HG03064 (cell line): ENCODE measurements at regions not wholly inside any gene's neighbourhood (a gene's known extent, or its start where the extent isn't known, plus 50 kb on each side); places are given as distances from the start of the nearest gene placed in this dataset.
A peak's percentile ranks its signal among the peaks of the same experiment; 100 is the strongest.

ENCODE experiments used
- ATAC-seq: cut with Tn5 transposase; IDR thresholded peaks from one replicate; pipeline ENCODE4 v1.9.1; 2021; ENCODE audit warnings: low read depth; ENCODE audit not compliant: unreplicated experiment

DNA sequence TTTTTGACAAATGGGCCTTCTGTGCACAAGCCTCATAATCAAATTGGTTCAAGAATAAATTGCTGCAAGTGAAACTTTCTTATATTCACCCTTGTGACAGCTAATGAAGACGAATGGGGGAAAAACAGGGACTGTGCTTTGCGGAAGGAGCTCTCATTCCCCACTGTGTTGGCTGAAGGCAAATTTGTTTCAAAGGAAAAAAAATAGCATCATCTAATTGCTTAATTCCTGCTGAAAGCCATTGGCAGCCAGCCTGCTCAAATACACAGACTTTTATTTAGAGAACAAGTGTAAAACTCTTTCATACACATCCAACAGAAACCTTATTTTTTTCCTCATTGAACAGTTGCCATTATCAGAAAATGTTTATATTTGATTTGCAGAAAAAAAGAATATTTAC is 172.3 kb downstream of the ARL6IP6 start:
- ATAC-seq: no peak

DNA sequence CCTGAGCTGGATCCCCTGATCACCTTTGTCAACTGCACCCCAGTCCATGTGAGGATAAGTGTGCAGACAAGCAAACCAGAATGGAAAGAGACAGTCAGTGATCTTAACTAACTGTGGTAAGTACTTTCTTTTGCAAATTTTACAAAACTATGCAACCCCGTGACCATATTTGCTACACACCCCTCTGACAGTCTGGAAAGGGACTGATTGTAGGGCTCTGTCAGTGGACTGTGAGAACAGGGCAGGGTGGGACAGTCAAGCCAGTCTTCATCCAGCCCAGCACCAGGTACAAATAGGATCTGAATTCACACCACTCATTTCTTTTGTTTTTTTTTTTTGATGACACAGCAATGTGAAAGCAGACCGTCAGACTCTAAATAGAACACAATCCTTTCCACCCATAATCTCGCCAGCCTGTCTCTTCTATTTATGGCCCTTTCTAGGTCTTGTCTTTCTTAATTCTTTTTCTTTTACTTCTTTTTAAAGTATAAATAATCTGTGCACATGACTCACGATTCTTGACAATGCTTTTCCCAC is 165.6 kb downstream of the ARL6IP6 start:
- ATAC-seq: no peak

DNA sequence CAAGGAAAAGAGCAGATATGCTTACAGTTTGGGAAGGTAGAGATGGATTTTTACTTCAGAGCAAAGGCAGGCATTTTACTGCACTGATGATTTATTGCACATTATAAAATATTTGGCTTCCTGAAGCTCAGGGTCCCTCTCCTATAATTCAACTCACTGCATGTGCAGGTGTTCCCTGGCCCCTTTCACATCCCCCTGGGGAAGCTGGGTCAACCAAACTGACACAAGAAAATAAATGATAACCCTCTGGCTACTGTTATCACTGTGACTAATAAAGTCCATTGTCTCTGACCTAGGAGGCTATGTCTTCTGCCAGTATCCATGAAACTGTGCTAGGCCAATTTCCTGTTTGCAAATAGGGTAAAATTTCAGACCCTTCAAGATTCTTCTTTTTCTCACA is 163.1 kb downstream of the ARL6IP6 start:
- ATAC-seq: no peak

DNA sequence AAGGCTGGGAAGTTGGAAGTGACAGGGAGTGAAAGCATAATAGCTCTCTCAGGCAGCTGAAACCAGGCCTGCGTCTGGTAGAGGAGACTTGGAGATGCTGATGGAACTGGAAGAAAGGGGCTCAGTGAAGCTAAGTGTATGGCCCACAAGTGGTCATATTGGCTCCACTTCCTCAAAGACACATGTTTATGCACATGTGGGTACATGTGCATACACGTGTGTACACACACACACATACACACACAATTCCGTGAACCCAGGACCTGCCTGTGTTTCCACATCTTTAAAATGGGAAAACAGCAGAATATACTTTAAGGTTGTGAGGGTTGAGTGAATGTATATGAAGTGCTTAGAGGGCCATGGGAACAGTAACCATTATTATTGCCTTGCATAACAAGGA is 160.9 kb downstream of the ARL6IP6 start:
- ATAC-seq: no peak

DNA sequence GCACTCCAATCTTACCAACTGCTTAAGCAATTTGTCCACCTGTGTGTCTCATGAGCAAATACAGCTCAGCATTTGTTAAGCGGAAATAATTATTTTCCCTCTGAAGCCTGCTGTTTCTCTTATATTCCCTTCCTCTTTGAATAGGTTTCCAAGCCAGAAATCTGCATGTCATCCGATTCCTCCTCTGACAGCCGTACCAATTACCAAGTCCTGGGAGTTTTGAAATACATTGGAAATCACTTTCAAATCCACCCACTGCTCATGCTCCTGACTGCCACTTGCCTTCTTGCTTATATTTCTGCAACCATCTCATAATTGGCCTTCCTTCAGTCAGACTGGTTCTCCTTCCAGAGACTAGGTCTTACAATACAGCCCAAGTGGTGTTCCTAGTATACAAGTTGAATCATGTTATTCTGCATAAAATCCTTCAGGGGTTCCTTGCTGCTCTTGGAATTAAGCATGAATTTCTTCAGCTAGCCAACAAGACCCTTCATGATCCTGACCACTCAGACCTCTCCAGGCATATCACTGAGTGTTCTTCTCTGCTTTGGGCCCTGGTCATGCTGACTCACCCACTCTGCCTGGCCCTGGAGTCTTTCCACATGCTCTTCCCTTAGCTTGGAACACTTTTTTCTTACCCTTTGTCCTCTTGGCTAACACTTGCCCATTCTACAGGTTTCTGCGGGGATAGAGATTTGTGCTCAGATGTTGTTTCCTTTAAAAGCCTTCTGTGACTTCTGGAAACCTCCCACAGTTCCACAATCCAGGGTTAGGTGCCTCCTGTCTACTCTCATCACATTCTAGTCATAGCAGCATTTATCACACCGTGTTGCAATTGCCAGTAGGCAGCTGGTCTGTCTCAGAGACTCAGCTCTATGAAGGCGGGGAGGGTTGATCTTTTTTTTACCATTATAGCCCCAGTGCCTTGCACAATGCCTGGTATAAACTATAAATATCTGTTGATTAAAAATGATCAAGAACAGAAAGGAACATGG is 157.6 kb downstream of the ARL6IP6 start:
- ATAC-seq: no peak

DNA sequence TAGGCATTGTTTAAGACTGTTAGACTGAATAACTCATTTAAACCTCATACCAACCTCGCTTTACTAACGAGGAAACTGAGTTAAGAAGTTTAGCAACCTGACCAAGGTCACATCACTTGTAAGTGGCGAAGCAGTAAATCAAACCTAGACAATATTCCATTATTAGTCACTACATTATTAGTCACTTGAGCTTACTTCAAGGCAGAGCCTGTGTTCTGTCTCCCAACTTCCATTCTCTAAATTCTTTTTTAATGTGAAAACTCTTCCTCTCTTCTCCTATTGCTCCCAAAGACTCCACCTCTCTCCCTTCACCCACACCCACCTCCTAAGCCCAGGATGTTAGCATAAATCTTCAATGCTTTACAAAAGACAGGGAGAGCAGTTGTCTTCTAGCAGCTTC is 156.5 kb downstream of the ARL6IP6 start:
- no peak for ATAC-seq

DNA sequence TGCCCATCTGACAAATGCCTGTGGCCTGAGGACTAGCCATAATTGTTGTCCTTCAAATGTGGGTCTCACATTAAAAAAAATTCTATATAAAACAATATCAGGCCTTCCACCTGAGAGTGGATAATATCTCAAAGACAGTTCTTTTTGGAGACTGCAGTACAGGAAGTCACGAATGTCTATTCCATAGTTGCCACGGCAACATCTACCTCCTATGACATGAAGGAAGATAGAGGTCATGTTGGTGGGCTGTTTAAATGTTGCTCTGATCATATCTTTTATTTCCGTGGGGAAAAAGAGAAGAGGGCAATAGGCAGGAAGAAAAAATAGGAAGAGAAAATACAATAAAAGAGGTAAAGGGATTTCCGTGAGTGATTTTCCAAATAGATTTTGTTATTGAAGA is 151.8 kb downstream of the ARL6IP6 start:
- ATAC-seq: no peak

DNA sequence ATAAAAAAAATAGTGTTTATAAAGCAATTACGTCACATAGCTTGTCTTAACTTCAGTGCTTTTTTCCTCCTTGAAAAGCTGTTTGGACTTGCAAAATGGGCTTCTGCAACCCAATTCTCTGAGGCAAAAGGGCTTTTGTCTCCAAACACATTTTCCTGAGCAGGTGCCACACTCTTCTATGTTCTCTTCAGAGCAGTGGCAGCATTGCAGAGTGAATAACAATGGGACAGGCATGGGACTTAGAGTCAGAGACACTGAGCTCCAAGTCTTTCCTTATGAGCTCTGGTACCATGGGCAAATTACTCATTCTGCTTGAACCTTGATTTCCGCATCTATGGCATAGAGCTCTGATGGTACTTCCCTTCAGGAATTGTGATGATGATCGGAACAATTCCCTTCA is 149.0 kb downstream of the ARL6IP6 start:
- no peak for ATAC-seq

DNA sequence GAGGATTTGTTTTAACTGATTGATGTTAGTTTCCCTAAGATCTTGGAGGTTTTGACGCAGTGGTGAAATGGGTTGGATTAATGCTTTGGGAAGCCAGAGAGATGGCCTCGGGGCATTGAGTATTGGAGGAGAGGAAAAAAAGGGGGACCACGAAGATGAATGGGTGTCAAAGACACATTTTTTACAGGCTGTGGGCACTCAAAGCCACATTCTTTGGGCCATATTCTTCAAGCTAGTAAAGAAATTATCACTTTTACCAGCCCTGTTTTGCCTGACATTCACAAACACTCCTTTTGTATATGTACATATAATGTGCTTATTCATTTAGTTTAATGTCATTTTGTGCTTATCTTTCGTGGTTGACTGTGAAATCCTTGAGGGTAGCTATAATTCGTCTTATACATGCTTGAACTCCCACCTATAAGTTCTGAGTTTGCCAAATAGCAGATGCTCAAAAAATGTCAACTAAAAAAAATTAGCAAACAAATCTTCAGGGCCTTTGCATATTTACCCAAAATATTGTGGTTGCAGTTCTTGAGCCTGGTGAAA is 146.3 kb downstream of the ARL6IP6 start:
- ATAC-seq: no peak

DNA sequence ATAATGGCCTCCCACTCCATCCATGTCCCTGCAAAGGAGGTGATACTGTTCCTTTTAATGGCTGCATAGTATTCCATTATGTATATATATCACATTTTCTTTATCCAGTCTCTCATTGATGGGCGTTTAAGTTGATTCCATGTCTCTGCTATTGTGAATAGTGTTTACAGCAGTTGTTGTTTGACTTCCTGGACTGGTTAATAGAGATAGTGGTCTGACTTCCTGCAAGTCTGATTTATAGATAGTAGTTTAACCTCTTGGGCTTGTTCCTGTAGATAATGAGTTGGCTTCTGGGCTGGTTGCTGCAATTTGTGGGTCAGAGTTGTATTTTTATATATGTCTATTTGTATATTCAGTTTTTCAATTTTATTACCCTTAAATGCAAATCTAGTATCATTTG is 145.4 kb downstream of the ARL6IP6 start:
- ATAC-seq: no peak

DNA sequence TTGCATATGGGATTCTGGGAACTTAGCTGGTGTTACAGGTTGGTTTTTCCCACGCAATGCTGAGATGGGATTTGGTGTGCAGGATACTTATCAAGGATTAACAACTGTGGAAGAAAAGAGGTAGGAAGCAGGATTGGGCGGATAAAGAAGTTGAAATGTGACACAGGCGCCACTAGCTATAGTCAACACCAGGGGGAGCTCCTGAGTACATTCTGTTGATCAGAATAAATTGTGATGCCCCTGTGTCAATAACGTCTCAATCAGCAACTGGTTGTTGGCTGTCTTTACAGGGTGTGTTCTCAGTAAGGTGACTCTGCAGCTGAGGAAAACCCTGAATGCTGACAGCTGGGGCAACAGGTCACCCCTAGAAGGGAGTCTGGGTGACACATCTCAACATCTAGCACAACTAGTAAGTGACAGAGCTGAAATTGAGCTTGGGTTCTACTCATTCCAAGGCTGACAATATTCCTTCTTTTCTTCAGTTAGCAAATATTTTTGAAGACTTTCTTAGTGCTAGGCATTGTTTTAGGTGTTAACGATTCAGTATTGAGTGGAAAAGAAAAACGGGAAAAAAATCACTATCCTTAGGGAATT is 143.0 kb downstream of the ARL6IP6 start:
- ATAC-seq: peak; percentile 61

DNA sequence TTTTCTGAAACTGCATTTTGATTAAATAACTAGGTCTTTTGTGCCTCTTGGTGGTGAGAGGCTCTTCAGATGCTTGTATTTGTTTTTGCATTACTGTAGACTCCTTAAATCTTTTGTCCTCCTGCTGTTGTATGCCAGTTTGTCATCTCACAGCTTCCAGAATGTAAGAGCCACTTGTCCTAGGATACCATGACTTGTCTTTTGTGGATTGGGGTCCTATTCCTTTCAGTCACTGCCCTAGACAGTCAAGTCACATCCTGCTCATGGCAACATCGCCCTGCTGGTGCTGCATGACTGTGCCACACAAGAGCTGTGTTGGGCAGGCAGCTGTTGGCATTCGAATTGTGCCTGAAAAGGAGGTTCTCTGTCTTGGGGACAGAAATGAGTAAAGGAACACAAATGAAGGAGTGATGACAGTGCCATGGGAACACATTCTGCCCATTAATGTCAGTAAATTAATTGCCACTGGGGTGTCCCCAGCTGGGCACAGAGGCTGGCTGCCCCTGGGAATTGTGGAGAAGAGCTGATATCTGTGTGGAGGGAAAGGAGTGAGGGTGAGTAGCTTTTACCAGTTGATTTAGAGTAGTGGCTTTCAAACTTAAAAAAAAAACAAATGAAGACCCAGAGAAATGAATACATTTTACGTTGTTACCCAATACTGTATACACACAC is 140.3 kb downstream of the ARL6IP6 start:
- ATAC-seq: no peak

DNA sequence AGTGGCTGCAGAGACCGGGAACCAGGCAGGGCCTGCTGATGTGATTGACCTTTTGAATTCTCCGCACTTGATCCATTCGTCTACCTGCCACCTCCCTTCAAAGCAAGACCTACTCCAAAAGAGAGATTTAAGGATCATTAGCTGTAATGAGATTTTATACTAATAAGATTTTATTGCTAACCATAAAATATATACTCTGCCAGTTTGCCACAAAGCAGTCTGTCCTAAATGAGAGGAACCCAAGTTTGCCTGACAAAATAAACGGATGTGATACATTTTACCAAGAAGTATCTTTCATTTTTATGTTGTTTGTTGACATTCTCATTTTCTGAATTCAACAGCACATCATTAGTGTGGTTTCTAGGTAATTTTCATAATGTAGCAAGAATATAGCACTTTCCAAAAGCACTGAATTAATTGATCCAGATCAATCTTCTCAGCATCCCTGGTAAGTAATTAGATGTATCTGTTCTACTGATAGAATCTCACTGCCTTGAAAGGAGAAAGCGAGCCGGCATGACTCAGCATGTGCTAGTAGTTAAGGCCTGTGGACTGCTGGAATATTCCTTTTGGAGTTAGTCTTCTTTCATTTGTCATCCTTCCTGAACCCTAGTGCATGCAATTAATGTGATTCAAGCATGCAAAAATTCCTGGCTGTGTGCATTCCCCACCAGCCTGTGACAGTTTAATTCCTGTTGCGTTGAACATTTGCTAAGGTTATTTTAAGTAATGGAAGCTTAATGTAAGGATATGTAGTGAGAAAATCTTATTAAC is 128.5 kb downstream of the ARL6IP6 start:
- ATAC-seq: no peak

DNA sequence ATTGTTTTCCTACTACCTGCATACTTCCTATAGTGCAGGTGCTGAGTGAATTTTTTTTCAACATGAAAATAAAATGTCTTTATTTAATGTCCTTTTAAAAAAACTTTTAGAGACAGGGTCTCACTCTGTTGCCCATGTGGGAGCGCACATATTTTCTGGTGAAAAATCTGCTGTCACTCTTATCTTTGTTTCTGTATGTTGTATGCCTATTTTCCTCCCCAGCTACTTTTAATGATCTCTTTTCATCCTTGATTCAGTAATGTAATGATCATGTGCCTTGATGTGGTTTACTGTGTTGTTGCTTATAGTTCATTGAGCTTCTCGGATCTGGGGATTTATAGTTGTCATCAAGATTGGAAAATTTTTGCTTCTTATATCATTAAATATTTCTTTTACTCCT is 117.3 kb downstream of the ARL6IP6 start:
- no peak for ATAC-seq

DNA sequence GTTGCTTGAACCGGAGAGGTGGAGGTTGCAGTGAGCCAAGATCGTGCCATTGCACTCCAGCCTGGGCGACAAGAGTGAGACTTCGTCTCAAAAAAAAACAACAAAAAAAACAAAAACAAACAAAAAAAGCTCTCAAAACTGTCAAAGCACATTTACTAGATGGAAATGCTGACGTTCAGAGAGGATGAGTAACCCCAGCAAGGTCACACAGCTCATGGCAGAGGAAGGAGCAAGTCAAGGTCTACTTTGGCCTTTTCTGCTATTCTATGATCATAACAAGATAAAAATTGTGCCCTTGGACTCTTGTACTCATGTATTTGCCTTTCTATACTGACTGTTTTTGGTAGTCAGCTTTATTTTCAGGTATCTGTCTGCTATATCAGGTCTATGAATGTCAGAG is 109.5 kb downstream of the ARL6IP6 start:
- ATAC-seq: no peak

DNA sequence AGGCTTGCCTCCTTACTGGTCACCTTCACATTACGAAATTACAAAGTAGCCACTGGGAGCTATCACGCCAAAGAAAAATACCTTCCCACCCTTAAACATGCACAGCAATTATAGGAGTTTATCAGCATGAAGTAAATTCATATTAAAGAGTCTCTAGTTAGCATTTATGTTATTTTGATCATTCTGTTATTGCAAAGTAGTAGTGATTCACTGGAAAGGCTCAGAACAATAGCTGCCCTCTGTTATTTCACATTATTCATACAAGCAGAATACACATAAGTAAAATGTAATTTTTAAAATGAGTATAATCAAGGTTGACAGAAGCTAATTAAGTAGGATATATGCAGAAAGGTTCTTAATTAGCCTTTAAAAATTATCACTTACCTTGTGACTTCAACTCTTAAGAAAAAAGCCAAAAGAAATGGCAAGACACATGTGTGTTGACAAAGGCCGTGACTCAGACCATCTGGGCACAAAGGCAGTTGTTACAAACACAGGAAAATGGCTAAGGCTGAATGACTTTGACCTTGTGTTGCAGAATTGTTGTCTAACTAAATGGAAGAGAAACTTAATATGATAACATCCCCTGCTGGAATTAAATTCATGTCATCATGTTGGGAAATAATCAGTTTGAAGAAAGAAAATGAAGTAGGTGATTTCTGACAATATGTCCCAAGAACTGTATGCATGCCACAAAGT is 108.3 kb downstream of the ARL6IP6 start:
- ATAC-seq: no peak

DNA sequence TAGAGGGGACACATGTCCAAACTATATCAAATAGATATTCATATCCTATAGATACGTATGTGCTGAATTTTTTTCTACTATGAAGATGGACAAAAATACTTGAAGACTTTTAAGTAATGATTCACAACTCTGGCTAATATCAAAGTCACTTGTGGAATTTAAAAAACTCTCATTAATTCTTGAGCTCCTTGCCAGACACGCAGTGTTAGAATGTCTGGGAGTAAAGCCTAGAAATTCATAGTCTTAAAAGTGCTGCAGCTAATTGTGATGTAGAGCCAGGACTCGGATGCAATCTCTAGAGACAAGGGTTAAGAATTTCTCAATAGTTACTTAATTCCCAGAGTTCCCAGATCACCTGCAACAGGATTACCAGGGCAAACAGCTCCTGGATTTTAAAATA is 107.4 kb downstream of the ARL6IP6 start:
- no peak for ATAC-seq

DNA sequence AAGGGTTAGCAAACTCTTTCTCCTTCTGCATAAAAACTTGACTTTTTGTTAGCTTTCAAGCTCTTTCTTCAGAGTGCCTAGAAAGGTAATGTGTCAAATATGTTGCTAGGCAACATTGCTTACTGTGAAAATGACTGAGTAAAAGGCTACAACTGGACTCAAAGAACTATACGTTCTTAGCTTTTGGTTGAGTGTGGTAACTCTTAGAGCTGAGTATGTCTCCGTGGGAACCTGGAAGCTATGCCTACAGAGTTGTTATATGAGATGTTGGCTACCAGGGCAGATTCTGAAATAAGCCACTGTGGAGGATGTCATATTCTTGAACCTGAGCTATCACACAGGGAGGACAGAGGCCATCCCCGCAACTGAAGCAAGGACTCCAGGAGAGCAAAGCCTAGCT is 105.5 kb downstream of the ARL6IP6 start:
- ATAC-seq: no peak

DNA sequence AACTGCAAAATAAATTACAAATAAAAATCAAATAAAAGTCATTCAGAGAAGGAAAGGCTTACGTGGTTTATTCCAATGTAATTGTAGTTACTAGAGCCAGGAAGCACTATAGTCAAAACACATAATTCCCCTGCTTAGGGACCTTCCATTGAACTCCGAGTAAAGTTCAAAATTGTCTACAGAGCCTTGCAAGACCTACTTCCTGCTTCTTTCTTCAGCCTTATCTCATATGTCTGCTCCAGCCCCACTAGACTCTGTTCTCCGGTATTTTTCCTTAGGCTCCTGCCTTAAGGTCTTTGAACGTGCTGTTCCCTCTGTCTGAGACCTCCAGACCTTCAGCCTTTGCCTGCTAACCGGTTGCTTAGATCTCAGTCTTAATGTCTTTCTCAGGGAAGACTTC is 104.3 kb downstream of the ARL6IP6 start:
- ATAC-seq: no peak

DNA sequence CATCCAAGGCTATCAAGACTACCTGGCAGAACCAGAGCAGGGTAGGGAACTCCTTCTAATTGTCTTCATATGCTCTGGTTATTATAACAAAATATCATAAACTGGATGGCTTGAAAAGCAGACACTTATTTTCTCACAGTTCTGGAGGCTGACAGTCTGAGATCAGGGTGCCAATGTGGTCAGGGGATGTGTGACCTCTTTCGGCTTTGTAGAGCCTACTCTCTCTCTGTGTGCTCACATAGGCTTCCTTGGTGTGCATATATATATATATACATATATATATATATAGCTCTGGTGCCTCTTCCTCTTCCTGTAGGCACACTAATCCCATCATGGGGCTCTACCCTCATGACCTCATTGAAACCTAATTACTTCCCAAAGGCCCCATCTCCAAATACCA is 101.6 kb downstream of the ARL6IP6 start:
- ATAC-seq: no peak
